Left lung (tissue), 4 donors: ENCODE measurements at regions not wholly inside any gene's neighbourhood (a gene's known extent, or its start where the extent isn't known, plus 50 kb on each side); places are given as distances from the start of the nearest gene placed in this dataset.

Experiments used
- ATAC-seq: fragments of 200-7000 bp; cut with Tn5 transposase; one replicate; pipeline ENCODE4 v1.9.1; 2020; ENCODE audit warnings: moderate library complexity
- DNase-seq, 4 donors: peaks; one replicate each; pipeline ENCODE4 v3.0.0-alpha.2; 2013 to 2020
- H3K27ac ChIP-seq, 2 donors: fragments of 200-600 bp; sonication (generic) in 1 of 2; one replicate each; pipeline versions ENCODE4 v1.5.0 to v1.8.0; 2020 to 2021
- H3K27me3 ChIP-seq, 2 donors: fragments of 200-600 bp; sonication (generic) in 1 of 2; one replicate each; pipeline versions ENCODE4 v1.5.0 to v1.8.0; 2020 to 2021
- H3K36me3 ChIP-seq, 2 donors: fragments of 200-600 bp; sonication (generic) in 1 of 2; one replicate each; pipeline versions ENCODE4 v1.5.0 to v1.8.0; 2020 to 2021
- H3K4me1 ChIP-seq, 2 donors: fragments of 200-600 bp; one replicate each; pipeline ENCODE4 v1.8.0; 2021
- H3K4me3 ChIP-seq, 2 donors: fragments of 200-600 bp; sonication (generic) in 1 of 2; one replicate each; pipeline versions ENCODE4 v1.5.0 to v1.8.0; 2020 to 2021; ENCODE audit warnings: mild to moderate bottlenecking in 1 of 2
- H3K9me3 ChIP-seq, 2 donors: fragments of 200-600 bp; sonication (generic) in 1 of 2; one replicate each; pipeline versions ENCODE4 v1.5.0 to v1.8.0; 2020 to 2021
- intact Hi-C, 2 donors: fragments of 100-400 bp; cut with DNase I; formaldehyde crosslinking; loops; one replicate each; pipeline versions ENCODE4 v1.11.2 to v1.14.2; 2022
- TF ChIP-seq, protein P1 (sequence below), 2 donors: fragments of 200-600 bp; sonication (generic) in 1 of 2; IDR thresholded peaks; one replicate each; pipeline versions ENCODE4 v1.5.0 to v1.8.0; 2021; ENCODE audit warnings: antibody characterized with exemption in 2 of 2
- donor health status: DM: no; HTN: yes; CAD: no.
- donor health status: DM: no; HTN: no; CAD: no.

GRCh38 chr2:235301202-235302076 lies 192.4 kb upstream of the AGAP1 start:
- Histone ChIP-seq H3K27ac (no peak overlapping the region), H3K36me3 (no peaks in the 10 kb centered on the region), H3K4me1 (peaks cover 0 to 8% of the 10 kb centered on the region in 2 donors), H3K4me3 (no peak overlapping the region), H3K27me3 (no peaks in the 10 kb centered on the region), H3K9me3 (no peaks in the 10 kb centered on the region)
- peak; percentile 9 for ATAC-seq
- intact Hi-C loops, result no loop called here
- no peak for DNase-seq
- TF ChIP-seq, protein P1, sequence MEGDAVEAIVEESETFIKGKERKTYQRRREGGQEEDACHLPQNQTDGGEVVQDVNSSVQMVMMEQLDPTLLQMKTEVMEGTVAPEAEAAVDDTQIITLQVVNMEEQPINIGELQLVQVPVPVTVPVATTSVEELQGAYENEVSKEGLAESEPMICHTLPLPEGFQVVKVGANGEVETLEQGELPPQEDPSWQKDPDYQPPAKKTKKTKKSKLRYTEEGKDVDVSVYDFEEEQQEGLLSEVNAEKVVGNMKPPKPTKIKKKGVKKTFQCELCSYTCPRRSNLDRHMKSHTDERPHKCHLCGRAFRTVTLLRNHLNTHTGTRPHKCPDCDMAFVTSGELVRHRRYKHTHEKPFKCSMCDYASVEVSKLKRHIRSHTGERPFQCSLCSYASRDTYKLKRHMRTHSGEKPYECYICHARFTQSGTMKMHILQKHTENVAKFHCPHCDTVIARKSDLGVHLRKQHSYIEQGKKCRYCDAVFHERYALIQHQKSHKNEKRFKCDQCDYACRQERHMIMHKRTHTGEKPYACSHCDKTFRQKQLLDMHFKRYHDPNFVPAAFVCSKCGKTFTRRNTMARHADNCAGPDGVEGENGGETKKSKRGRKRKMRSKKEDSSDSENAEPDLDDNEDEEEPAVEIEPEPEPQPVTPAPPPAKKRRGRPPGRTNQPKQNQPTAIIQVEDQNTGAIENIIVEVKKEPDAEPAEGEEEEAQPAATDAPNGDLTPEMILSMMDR (IDR thresholded peaks at IDR 0.05), result no peak

DNA sequence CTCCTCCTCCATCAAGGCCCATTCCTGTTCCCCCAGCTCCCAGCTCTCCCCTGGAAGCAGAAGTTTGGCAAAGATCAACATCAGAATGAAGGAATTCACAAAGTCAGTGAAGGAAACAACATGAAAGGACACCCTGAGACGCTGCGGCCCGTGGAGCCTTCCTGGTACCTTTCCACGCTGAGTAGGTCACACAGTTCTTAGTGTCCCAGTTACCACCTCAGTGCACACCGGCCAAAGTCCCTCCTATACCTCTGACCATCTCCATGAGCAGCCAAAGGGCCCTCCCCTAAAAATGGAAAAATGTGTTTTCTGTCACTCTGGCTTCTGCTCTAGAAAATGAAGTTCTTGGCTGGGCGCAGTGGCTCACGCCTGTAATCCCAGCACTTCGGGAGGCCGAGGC lies 191.6 kb upstream of the AGAP1 start:
- H3K36me3 ChIP-seq, result no peaks in the 10 kb centered on the region
- H3K27me3 ChIP-seq, result no peaks in the 10 kb centered on the region
- intact Hi-C loops, result no loop called here
- no peak for DNase-seq
- no peak for ATAC-seq
- H3K9me3 ChIP-seq, result no peaks in the 10 kb centered on the region
- TF ChIP-seq, protein P1 (IDR thresholded peaks at IDR 0.05), result no peak
- no peak overlapping the region for H3K27ac ChIP-seq
- H3K4me1 ChIP-seq, result peaks cover 0 to 8% of the 10 kb centered on the region in 2 donors
- H3K4me3 ChIP-seq, result no peak overlapping the region

DNA sequence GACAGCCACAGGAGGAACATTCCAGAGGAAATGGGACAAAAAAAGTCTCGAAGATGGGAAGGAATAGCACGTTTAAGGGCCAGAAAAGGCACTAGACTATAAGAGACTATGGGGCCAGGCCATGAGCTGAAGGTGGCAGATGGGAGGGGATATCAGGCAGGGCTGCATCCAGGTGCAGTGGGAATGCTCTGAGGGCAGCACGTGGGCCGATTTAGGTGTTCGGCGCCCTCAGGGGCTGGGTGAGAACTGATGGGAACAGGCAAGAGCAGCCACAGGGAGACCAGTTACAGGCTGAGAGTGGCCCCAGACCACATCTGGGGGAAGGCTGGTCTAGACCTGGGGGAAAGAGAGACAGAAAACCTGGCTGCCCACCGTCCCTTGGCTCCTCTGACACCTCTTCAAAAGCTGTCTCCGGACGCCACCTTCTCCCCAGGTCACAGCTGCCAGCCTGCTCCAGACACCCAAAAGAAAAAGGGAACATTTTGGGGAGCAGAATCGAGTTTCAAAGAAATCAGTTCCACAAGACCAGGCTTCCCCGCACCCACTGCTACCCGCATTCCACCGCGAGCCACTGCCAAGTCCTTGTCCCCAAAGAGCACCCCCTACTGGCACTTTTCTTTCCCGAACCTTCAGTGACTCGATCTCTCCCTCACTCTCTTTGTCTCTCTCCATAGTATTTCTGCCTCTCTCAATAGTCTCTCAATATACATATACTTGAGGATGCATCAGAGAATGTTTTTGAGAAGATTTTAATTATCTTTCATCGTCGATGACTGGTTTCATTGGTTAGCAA lies 190.1 kb upstream of the AGAP1 start:
- H3K36me3 ChIP-seq, result no peaks in the 10 kb centered on the region
- TF ChIP-seq, protein P1 (IDR thresholded peaks at IDR 0.05), result no peak
- no peak overlapping the region for H3K27ac ChIP-seq
- H3K4me1 ChIP-seq, result peaks cover 0 to 8% of the 10 kb centered on the region in 2 donors
- H3K27me3 ChIP-seq, result no peaks in the 10 kb centered on the region
- H3K9me3 ChIP-seq, result no peaks in the 10 kb centered on the region
- no peak for ATAC-seq
- DNase-seq, result no peak
- intact Hi-C loops, result no loop called here
- H3K4me3 ChIP-seq, result no peak overlapping the region

DNA sequence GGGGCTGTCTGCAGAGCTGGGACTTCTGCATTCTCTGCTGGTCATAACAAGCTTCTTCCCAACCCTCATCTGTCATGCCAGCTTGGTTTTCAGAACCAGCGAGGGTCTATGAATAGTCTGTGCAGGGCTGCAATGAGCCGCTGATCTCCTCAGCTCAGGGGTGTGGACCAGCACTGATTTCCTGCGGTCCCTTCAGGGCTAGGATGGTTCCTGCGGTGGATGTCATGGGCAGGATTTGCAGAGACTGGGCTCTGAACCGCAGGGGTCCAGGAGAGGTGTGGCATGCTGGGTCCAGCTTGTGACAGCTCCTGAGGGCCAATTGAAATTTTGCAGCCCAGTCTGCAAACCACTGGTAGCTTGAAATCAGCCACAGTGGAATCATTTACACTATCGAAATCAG lies 188.2 kb upstream of the AGAP1 start:
- H3K36me3 ChIP-seq, result no peaks in the 10 kb centered on the region
- intact Hi-C loops, result no loop called here
- no peak overlapping the region for H3K4me3 ChIP-seq
- no peak for ATAC-seq
- no peaks in the 10 kb centered on the region for H3K9me3 ChIP-seq
- DNase-seq, result no peak
- no peak overlapping the region for H3K27ac ChIP-seq
- peaks cover 0 to 6% of the 10 kb centered on the region in 2 donors for H3K4me1 ChIP-seq
- TF ChIP-seq, protein P1 (IDR thresholded peaks at IDR 0.05), result no peak
- no peaks in the 10 kb centered on the region for H3K27me3 ChIP-seq

GRCh38 chr2:235311044-235311443 lies 182.8 kb upstream of the AGAP1 start:
- Histone ChIP-seq H3K9me3 (peaks cover 0 to 4% of the 10 kb centered on the region in 2 donors), H3K27me3 (no peaks in the 10 kb centered on the region), H3K4me3 (no peak overlapping the region), H3K27ac (no peak overlapping the region), H3K4me1 (no peaks in the 10 kb centered on the region), H3K36me3 (no peaks in the 10 kb centered on the region)
- ATAC-seq (no peak), DNase-seq (no peak)
- intact Hi-C loops, result no loop called here
- TF ChIP-seq, protein P1 (IDR thresholded peaks at IDR 0.05), result no peak
